KMS-11 (cell line): ENCODE measurements at regions not wholly inside any gene's neighbourhood (a gene's known extent, or its start where the extent isn't known, plus 50 kb on each side); places are given as distances from the start of the nearest gene placed in this dataset.

Experiments
- H2AFZ ChIP-seq: fragments of 200-600 bp; sonication (generic); 2 replicates; pipeline ENCODE4 v1.6.1; 2016; ENCODE audit warnings: antibody characterized with exemption, mixed run types, low read depth
- H3K27ac ChIP-seq: fragments of 200-600 bp; sonication (generic); 2 replicates; pipeline ENCODE4 v1.6.1; 2016; ENCODE audit warnings: mild to moderate bottlenecking, mixed run types
- H3K27me3 ChIP-seq: fragments of 200-600 bp; sonication (generic); 2 replicates; pipeline ENCODE4 v1.6.1; 2017; ENCODE audit warnings: mild to moderate bottlenecking, low read depth, mixed run types, moderate library complexity; ENCODE audit not compliant: insufficient read depth
- H3K36me3 ChIP-seq: fragments of 200-600 bp; sonication (generic); 2 replicates; pipeline ENCODE4 v1.6.1; 2017; ENCODE audit warnings: mild to moderate bottlenecking, mixed run types; ENCODE audit not compliant: insufficient read depth
- H3K4me1 ChIP-seq: fragments of 200-600 bp; sonication (generic); 2 replicates; pipeline ENCODE4 v1.6.1; 2016; ENCODE audit warnings: mild to moderate bottlenecking, low read depth, mixed run types; ENCODE audit not compliant: poor library complexity, severe bottlenecking
- H3K4me2 ChIP-seq: fragments of 200-600 bp; sonication (generic); 2 replicates; pipeline ENCODE4 v1.7.0; 2016; ENCODE audit warnings: mild to moderate bottlenecking, mixed run types
- H3K4me3 ChIP-seq: fragments of 200-600 bp; sonication (generic); IDR thresholded peaks from 2 replicates; pipeline ENCODE4 v1.6.1; 2017; ENCODE audit warnings: low read depth, low read length, mixed read lengths; ENCODE audit not compliant: insufficient read depth
- H3K79me2 ChIP-seq: fragments of 200-600 bp; sonication (generic); 2 replicates; pipeline ENCODE4 v1.6.1; 2016; ENCODE audit warnings: low read depth, mixed run types; ENCODE audit not compliant: insufficient read depth
- H3K9ac ChIP-seq: fragments of 200-600 bp; sonication (generic); 2 replicates; pipeline ENCODE4 v1.6.1; 2016; ENCODE audit warnings: mild to moderate bottlenecking, mixed run types
- H4K20me1 ChIP-seq: fragments of 200-600 bp; sonication (generic); 2 replicates; pipeline ENCODE4 v1.6.1; 2016; ENCODE audit warnings: mild to moderate bottlenecking, mixed run types; ENCODE audit not compliant: insufficient read depth
- CTCF ChIP-seq: fragments of 200-600 bp; sonication (generic); conservative IDR thresholded peaks from 2 replicates; pipeline ENCODE4 v1.6.1; 2017; ENCODE audit warnings: low read depth, mild to moderate bottlenecking, antibody characterized with exemption, low read length, moderate library complexity, mixed read lengths

- Histone ChIP-seq H3K36me3 (no peaks in the 10 kb centered on the region), H3K27ac (no peak overlapping the region), H3K4me3 (no peak overlapping the region), H3K4me1 (no peaks in the 10 kb centered on the region), H3K27me3 (no peaks in the 10 kb centered on the region), H3K79me2 (no peaks in the 10 kb centered on the region), H2AFZ (no peak overlapping the region), H4K20me1 (no peaks in the 10 kb centered on the region), H3K4me2 (no peak overlapping the region), H3K9ac (no peak overlapping the region)
- TF ChIP-seq CTCF = no peak
Measured at GRCh38 chr9:103658156-103658555, 436.0 kb upstream of the SMC2 start.

- no peak for TF ChIP-seq CTCF
- H3K4me2 ChIP-seq = no peak overlapping the region
- H3K79me2 ChIP-seq = no peaks in the 10 kb centered on the region
- H2AFZ ChIP-seq = no peak overlapping the region
- H3K36me3 ChIP-seq = no peaks in the 10 kb centered on the region
- no peaks in the 10 kb centered on the region for H4K20me1 ChIP-seq
- H3K27me3 ChIP-seq = no peaks in the 10 kb centered on the region
- no peaks in the 10 kb centered on the region for H3K4me1 ChIP-seq
- no peak overlapping the region for H3K4me3 ChIP-seq
- no peak overlapping the region for H3K9ac ChIP-seq
- no peak overlapping the region for H3K27ac ChIP-seq
Measured at GRCh38 chr9:103660830-103661229, 433.3 kb upstream of the SMC2 start.

- Histone ChIP-seq H3K79me2 (no peaks in the 10 kb centered on the region), H3K4me1 (no peaks in the 10 kb centered on the region), H3K27ac (no peak overlapping the region), H3K27me3 (no peaks in the 10 kb centered on the region), H3K4me2 (no peak overlapping the region), H3K4me3 (no peak overlapping the region), H3K36me3 (no peaks in the 10 kb centered on the region), H2AFZ (no peak overlapping the region), H3K9ac (no peak overlapping the region), H4K20me1 (no peaks in the 10 kb centered on the region)
- TF ChIP-seq CTCF = no peak
Measured at GRCh38 chr9:103661663-103662062, 432.4 kb upstream of the SMC2 start.

GRCh38 chr9:103669296-103669695, 424.8 kb upstream of the SMC2 start:
- H3K9ac ChIP-seq = no peak overlapping the region
- H3K4me2 ChIP-seq = no peak overlapping the region
- no peaks in the 10 kb centered on the region for H3K79me2 ChIP-seq
- H4K20me1 ChIP-seq = no peaks in the 10 kb centered on the region
- H3K4me1 ChIP-seq = no peaks in the 10 kb centered on the region
- no peaks in the 10 kb centered on the region for H3K36me3 ChIP-seq
- H3K4me3 ChIP-seq = no peak overlapping the region
- no peak for TF ChIP-seq CTCF
- no peak overlapping the region for H3K27ac ChIP-seq
- no peak overlapping the region for H2AFZ ChIP-seq
- H3K27me3 ChIP-seq = no peaks in the 10 kb centered on the region

GRCh38 chr9:103674271-103674670, 419.8 kb upstream of the SMC2 start:
- H3K4me1 ChIP-seq = no peaks in the 10 kb centered on the region
- no peak overlapping the region for H3K4me2 ChIP-seq
- H4K20me1 ChIP-seq = no peaks in the 10 kb centered on the region
- no peak overlapping the region for H2AFZ ChIP-seq
- no peaks in the 10 kb centered on the region for H3K27me3 ChIP-seq
- no peaks in the 10 kb centered on the region for H3K36me3 ChIP-seq
- TF ChIP-seq CTCF = no peak
- no peak overlapping the region for H3K9ac ChIP-seq
- no peaks in the 10 kb centered on the region for H3K79me2 ChIP-seq
- H3K4me3 ChIP-seq = no peak overlapping the region
- H3K27ac ChIP-seq = no peak overlapping the region
